ENCODE measurements at regions not wholly inside any gene's neighbourhood (a gene's known extent, or its start where the extent isn't known, plus 50 kb on each side); places are given as distances from the start of the nearest gene placed in this dataset.

DNA sequence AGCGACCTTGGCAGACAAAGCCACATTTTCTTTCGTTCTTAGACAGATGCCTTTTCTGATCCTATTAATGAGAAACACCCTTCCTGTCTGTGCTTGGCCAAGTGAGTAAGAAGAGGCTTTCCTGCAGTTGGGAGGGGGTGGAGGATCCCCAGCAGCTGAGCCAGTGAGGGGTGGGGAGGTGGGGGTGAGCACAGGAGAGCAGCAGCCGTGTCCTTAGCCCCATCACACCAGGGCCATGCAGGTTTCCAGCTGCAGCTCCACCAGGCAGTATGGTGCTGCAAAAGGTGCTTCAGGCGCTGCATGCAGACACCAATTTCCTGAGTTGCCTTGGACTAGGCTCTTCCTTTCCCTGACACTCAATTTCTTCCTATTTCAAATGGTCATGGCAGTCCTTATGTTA lies 123.3 kb upstream of the SIX2 start:
- DNase-seq (ENCODE audit: low read depth, low spot score): no peak
- no peak overlapping the region for H3K4me3 ChIP-seq (ENCODE audit: low read length)

DNA sequence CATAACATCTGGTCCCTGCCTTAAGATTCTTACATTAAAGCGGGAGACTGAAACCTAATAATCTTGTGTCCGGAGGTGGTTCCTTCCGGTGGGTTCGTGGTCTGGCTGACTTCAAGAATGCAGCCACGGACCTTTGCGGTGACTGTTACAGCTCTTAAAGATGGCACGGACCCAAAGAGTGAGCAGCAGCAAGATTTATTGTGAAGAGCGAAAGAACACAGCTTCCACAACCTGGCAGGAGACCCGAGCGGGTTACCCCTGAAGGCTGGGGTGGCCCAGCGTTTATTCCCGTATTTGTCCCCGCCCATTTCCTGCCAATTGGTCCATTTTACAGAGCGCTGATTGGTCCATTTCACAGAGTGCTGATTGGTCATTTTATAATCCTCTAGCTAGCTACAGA lies 122.3 kb upstream of the SIX2 start:
- no peak for DNase-seq (ENCODE audit: low read depth, low spot score)
- no peak overlapping the region for H3K4me3 ChIP-seq (ENCODE audit: low read length)

DNA sequence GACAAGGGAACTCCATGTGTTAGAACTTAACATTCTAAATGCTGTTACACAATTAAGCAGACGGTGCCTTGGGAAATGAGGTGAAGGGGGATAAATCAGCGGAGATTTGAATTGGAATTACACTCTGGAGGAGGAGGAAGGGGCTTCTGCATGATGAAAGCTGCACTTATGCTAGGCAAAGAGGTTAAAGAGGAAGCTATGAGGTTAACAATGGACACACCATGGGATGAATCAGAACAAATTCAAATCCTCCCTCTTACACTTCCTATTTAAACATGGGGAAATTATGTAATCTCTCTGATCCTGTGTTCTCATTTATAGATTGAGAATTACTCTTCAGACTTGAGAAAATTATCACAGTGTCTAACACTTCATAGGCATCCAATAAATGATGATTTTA lies 121.5 kb upstream of the SIX2 start:
- no peak overlapping the region for H3K4me3 ChIP-seq (ENCODE audit: low read length)
- DNase-seq (ENCODE audit: low read depth, low spot score): no peak

- no peak overlapping the region for H3K4me3 ChIP-seq (ENCODE audit: low read length)
- DNase-seq (ENCODE audit: low read depth, low spot score): no peak
Observed at GRCh38 chr2:45128580-45128997, 119.3 kb upstream of the SIX2 start.

DNA sequence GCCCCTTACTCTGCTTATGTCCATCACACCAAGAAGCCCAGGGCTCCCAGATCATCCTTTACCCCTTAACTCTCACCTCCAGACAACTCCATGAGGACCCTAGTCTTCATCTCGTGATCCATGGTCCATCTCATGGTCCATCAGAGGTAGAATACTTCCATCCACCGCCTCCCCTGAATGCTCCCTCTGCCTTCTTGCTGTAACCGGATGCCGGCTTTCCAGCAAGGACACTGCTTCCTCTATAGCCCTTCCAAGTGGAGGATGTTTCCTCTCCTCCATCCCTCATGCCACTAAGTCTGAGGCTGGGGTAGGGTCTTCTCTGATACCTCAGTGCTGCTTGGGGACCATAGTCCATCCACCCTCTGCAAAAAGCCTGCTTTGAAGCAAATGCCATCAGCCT lies 118.6 kb upstream of the SIX2 start:
- DNase-seq (ENCODE audit: low read depth, low spot score): no peak
- H3K4me3 ChIP-seq (ENCODE audit: low read length): no peak overlapping the region

DNA sequence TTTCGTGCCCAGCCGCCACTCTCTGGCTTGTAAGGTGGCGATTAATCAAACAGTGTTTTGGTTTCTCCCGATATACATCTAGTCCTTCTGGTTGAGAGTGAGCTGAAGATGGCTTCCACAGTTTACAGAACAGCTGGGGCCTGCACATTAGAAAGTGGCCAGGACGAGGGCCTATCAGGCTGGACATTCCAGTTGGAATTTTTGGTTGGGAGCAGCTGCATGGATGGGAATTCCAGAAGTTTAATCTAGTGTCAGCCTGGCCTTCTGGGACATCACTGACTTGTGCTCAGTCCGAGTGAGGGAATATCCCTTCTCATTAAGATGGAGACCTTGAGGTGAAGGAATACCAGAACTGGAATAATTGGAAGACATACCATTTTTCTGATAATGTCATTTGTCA lies 118.1 kb upstream of the SIX2 start:
- no peak for DNase-seq (ENCODE audit: low read depth, low spot score)
- no peak overlapping the region for H3K4me3 ChIP-seq (ENCODE audit: low read length)

DNA sequence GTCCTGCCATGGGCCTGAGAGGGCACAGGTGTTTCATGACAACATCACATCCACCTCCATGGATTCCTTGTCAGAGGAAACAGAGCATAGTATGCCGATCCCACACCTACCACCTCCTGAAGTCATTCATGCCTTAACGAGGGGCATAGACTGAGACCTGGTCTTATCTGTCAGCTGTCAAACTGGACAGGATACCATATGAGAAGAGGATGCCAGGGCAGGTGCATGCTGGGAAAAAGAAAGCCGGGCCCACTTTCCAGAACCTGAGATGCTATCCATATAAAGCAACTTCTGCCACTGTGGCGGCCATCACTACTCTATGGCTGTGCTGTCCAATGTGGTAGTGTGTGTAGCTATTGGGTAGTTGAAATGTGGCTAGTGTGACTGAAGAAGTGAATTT lies 116.0 kb upstream of the SIX2 start:
- no peak for DNase-seq (ENCODE audit: low read depth, low spot score)
- no peak overlapping the region for H3K4me3 ChIP-seq (ENCODE audit: low read length)

DNA sequence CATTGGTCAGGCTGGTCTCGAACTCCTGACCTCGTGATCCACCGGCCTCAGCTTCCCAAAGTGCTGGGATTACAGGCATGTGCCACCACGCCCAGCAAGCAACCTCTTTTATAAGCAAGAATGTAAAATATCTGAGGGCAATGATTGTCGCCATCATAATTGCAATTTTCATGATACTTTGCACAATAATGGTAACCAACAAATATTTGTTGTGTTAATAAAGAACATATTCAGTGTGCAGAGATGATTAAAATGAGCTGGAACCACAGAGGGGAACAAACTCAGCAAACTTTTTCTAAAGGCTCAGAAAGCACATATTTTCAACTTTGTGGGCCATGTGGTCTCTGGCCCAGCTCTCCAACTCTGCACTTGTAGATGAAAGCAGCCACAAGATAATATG lies 115.2 kb upstream of the SIX2 start:
- no peak overlapping the region for H3K4me3 ChIP-seq (ENCODE audit: low read length)
- DNase-seq (ENCODE audit: low read depth, low spot score): no peak

- DNase-seq (ENCODE audit: low read depth, low spot score): no peak
- H3K4me3 ChIP-seq (ENCODE audit: low read length): no peak overlapping the region
Observed at GRCh38 chr2:45123521-45124191, 114.4 kb upstream of the SIX2 start.

GRCh38 chr2:45123065-45123464 lies 113.8 kb upstream of the SIX2 start:
- no peak overlapping the region for H3K4me3 ChIP-seq (ENCODE audit: low read length)
- no peak for DNase-seq (ENCODE audit: low read depth, low spot score)

GRCh38 chr2:45121236-45121927 lies 112.1 kb upstream of the SIX2 start:
- DNase-seq (ENCODE audit: low read depth, low spot score): no peak
- H3K4me3 ChIP-seq (ENCODE audit: low read length): no peak overlapping the region

GRCh38 chr2:45120546-45120945 lies 111.3 kb upstream of the SIX2 start:
- DNase-seq (ENCODE audit: low read depth, low spot score): no peak
- no peak overlapping the region for H3K4me3 ChIP-seq (ENCODE audit: low read length)

- no peak for DNase-seq (ENCODE audit: low read depth, low spot score)
- no peak overlapping the region for H3K4me3 ChIP-seq (ENCODE audit: low read length)
Observed at GRCh38 chr2:45119855-45120254, 110.6 kb upstream of the SIX2 start.

DNA sequence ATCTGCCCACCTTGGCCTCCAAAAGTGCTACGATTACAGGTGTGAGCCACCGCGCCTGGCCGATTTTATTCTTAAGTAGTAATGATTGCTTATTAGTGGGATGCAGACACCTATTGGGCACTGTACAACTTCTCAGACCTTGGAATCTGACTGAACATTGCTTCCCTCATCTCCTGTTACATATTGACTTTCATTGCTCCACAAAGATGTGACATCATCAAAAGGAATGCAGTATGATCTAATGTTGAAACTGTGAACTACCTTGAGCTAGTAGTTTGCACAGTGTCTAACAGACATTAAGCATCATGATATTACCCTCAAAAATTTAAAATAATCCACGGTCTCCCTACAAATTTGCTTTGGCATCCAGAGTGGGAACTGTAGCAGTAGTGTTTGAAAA lies 109.8 kb upstream of the SIX2 start:
- DNase-seq (ENCODE audit: low read depth, low spot score): no peak
- H3K4me3 ChIP-seq (ENCODE audit: low read length): no peak overlapping the region

DNA sequence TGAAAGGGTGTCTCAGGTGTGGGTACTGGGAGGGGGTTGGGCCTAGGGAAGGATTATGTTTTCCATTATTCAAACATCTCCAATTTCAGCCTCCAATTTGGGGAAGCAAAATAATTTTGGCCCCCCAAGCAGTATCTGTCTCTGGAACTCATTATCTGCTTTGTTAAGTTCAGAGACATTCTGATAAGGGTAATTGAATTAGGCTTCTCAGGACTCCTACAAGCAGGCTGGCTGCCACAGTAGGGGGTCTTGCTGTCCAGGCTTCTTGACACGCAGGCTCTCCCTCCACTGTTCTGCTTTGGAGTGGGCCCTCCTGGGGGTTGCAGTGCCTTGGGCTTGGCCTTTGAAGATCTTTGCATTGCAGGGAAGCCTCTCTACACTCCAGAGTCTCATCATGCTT lies 108.1 kb upstream of the SIX2 start:
- no peak overlapping the region for H3K4me3 ChIP-seq (ENCODE audit: low read length)
- DNase-seq (ENCODE audit: low read depth, low spot score): no peak

- H3K4me3 ChIP-seq (ENCODE audit: low read length): no peak overlapping the region
- DNase-seq (ENCODE audit: low read depth, low spot score): no peak
Observed at GRCh38 chr2:45115181-45115580, 105.9 kb upstream of the SIX2 start.

- DNase-seq (ENCODE audit: low read depth, low spot score): no peak
- H3K4me3 ChIP-seq (ENCODE audit: low read length): no peak overlapping the region
Observed at GRCh38 chr2:45114221-45114955, 105.1 kb upstream of the SIX2 start.

GRCh38 chr2:45112750-45113149 lies 103.5 kb upstream of the SIX2 start:
- no peak for DNase-seq (ENCODE audit: low read depth, low spot score)
- H3K4me3 ChIP-seq (ENCODE audit: low read length): no peak overlapping the region

- DNase-seq (ENCODE audit: low read depth, low spot score): no peak
- H3K4me3 ChIP-seq (ENCODE audit: low read length): no peak overlapping the region
Observed at GRCh38 chr2:45105050-45105582, 95.9 kb upstream of the SIX2 start.

GRCh38 chr2:45104429-45104828 lies 95.2 kb upstream of the SIX2 start:
- no peak for DNase-seq (ENCODE audit: low read depth, low spot score)
- H3K4me3 ChIP-seq (ENCODE audit: low read length): no peak overlapping the region
